ENCODE measurements at regions not wholly inside any gene's neighbourhood (a gene's known extent, or its start where the extent isn't known, plus 50 kb on each side); places are given as distances from the start of the nearest gene placed in this dataset.

DNA sequence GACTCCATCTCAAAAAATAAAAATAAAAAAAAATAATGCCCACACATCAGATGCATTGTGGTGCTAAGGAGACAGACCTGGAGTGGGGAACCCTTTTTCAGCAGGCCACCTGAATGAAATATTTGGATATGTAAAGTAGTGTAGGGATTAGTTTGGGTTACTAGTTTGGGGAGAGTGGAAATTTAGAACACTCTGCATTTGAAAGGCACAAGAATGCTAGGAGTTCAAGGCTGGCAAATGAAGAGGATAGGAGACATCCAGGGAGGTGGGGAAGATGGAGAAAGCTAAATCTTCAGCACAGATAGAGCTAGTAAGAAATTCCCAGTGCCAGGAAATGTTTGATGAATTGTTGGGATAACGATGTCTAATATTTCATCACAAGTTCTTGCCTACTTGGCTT is 298.3 kb upstream of the ERCC4 start:
- TF ChIP-seq POLR2A (IDR thresholded peaks at IDR 0.05): no peak
- TF ChIP-seq, protein P1, sequence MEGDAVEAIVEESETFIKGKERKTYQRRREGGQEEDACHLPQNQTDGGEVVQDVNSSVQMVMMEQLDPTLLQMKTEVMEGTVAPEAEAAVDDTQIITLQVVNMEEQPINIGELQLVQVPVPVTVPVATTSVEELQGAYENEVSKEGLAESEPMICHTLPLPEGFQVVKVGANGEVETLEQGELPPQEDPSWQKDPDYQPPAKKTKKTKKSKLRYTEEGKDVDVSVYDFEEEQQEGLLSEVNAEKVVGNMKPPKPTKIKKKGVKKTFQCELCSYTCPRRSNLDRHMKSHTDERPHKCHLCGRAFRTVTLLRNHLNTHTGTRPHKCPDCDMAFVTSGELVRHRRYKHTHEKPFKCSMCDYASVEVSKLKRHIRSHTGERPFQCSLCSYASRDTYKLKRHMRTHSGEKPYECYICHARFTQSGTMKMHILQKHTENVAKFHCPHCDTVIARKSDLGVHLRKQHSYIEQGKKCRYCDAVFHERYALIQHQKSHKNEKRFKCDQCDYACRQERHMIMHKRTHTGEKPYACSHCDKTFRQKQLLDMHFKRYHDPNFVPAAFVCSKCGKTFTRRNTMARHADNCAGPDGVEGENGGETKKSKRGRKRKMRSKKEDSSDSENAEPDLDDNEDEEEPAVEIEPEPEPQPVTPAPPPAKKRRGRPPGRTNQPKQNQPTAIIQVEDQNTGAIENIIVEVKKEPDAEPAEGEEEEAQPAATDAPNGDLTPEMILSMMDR (IDR thresholded peaks at IDR 0.05): no peak

Data from sigmoid colon (tissue), 3 donors.